ENCODE measurements at regions not wholly inside any gene's neighbourhood (a gene's known extent, or its start where the extent isn't known, plus 50 kb on each side); places are given as distances from the start of the nearest gene placed in this dataset.

- Histone ChIP-seq H3K4me3 (ENCODE audit: insufficient read depth, low read length) (no peak overlapping the region), H3K9me3 (ENCODE audit: low read depth, low read length) (peaks cover 3% of the 10 kb centered on the region)
- no peak for DNase-seq (ENCODE audit: insufficient read length, low spot score, missing footprints)
These were observed 433.7 kb downstream of the KIF2B start for GRCh38 chr17:54256401-54256929.

GRCh38 chr17:54257440-54257839, 434.7 kb downstream of the KIF2B start:
- no peaks in the 10 kb centered on the region for H4K20me1 ChIP-seq (ENCODE audit: insufficient read depth, low read length)
- no peak overlapping the region for H3K4me2 ChIP-seq (ENCODE audit: insufficient read depth, low read length)
- H3K27ac ChIP-seq (ENCODE audit: low read depth, low read length): no peak overlapping the region
- H3K79me2 ChIP-seq (ENCODE audit: insufficient read depth, low read length): no peaks in the 10 kb centered on the region
- no peaks in the 10 kb centered on the region for H3K27me3 ChIP-seq (ENCODE audit: insufficient read depth, low read length)
- H3K4me3 ChIP-seq (ENCODE audit: insufficient read depth, low read length): no peak overlapping the region
- DNase-seq (ENCODE audit: insufficient read length, low spot score, missing footprints): no peak
- no peaks in the 10 kb centered on the region for H3K36me3 ChIP-seq (ENCODE audit: insufficient read depth, low read length)
- peaks cover 3% of the 10 kb centered on the region for H3K9me3 ChIP-seq (ENCODE audit: low read depth, low read length)
- TF ChIP-seq CTCF (IDR thresholded peaks at IDR 0.05; ENCODE audit: extremely low read depth, low read depth, low read length): no peak
- no peaks in the 10 kb centered on the region for H3K4me1 ChIP-seq (ENCODE audit: insufficient read depth, low read length)
- no peak overlapping the region for H2AFZ ChIP-seq (ENCODE audit: low read length)

More at GRCh38 chr17:54256401-54256929, 433.7 kb downstream of the KIF2B start:
- H2AFZ ChIP-seq (ENCODE audit: low read length): no peak overlapping the region
- H3K79me2 ChIP-seq (ENCODE audit: insufficient read depth, low read length): no peaks in the 10 kb centered on the region
- H3K27ac ChIP-seq (ENCODE audit: low read depth, low read length): no peak overlapping the region
- no peak for TF ChIP-seq CTCF (IDR thresholded peaks at IDR 0.05; ENCODE audit: extremely low read depth, low read depth, low read length)
- no peaks in the 10 kb centered on the region for H3K4me1 ChIP-seq (ENCODE audit: insufficient read depth, low read length)
- H3K36me3 ChIP-seq (ENCODE audit: insufficient read depth, low read length): no peaks in the 10 kb centered on the region
- no peaks in the 10 kb centered on the region for H4K20me1 ChIP-seq (ENCODE audit: insufficient read depth, low read length)
- no peak overlapping the region for H3K4me2 ChIP-seq (ENCODE audit: insufficient read depth, low read length)
- H3K27me3 ChIP-seq (ENCODE audit: insufficient read depth, low read length): no peaks in the 10 kb centered on the region

GRCh38 chr17:54259476-54259875, 436.7 kb downstream of the KIF2B start:
- no peak overlapping the region for H3K4me3 ChIP-seq (ENCODE audit: insufficient read depth, low read length)
- no peaks in the 10 kb centered on the region for H3K4me1 ChIP-seq (ENCODE audit: insufficient read depth, low read length)
- no peak overlapping the region for H3K4me2 ChIP-seq (ENCODE audit: insufficient read depth, low read length)
- H3K27me3 ChIP-seq (ENCODE audit: insufficient read depth, low read length): no peaks in the 10 kb centered on the region
- TF ChIP-seq CTCF (IDR thresholded peaks at IDR 0.05; ENCODE audit: extremely low read depth, low read depth, low read length): no peak
- H3K79me2 ChIP-seq (ENCODE audit: insufficient read depth, low read length): no peaks in the 10 kb centered on the region
- H4K20me1 ChIP-seq (ENCODE audit: insufficient read depth, low read length): no peaks in the 10 kb centered on the region
- DNase-seq (ENCODE audit: insufficient read length, low spot score, missing footprints): no peak
- H3K27ac ChIP-seq (ENCODE audit: low read depth, low read length): no peak overlapping the region
- H3K36me3 ChIP-seq (ENCODE audit: insufficient read depth, low read length): no peaks in the 10 kb centered on the region
- H3K9me3 ChIP-seq (ENCODE audit: low read depth, low read length): peaks cover 7% of the 10 kb centered on the region
- H2AFZ ChIP-seq (ENCODE audit: low read length): no peak overlapping the region

- Histone ChIP-seq H3K4me1 (ENCODE audit: insufficient read depth, low read length) (no peaks in the 10 kb centered on the region), H3K9me3 (ENCODE audit: low read depth, low read length) (peaks cover 4% of the 10 kb centered on the region), H3K4me2 (ENCODE audit: insufficient read depth, low read length) (no peak overlapping the region), H3K4me3 (ENCODE audit: insufficient read depth, low read length) (no peak overlapping the region), H3K27me3 (ENCODE audit: insufficient read depth, low read length) (no peaks in the 10 kb centered on the region), H4K20me1 (ENCODE audit: insufficient read depth, low read length) (no peaks in the 10 kb centered on the region), H2AFZ (ENCODE audit: low read length) (no peak overlapping the region), H3K36me3 (ENCODE audit: insufficient read depth, low read length) (no peaks in the 10 kb centered on the region), H3K79me2 (ENCODE audit: insufficient read depth, low read length) (no peaks in the 10 kb centered on the region), H3K27ac (ENCODE audit: low read depth, low read length) (no peak overlapping the region)
- no peak for DNase-seq (ENCODE audit: insufficient read length, low spot score, missing footprints)
- no peak for TF ChIP-seq CTCF (IDR thresholded peaks at IDR 0.05; ENCODE audit: extremely low read depth, low read depth, low read length)
These were observed 438.7 kb downstream of the KIF2B start for GRCh38 chr17:54261465-54261864.

Data from osteoblast (primary cell).